Muscle of back (tissue), 3 donors: ENCODE measurements at regions not wholly inside any gene's neighbourhood (a gene's known extent, or its start where the extent isn't known, plus 50 kb on each side); places are given as distances from the start of the nearest gene placed in this dataset.
"Not testable (repeated sequence)": the region's sequence is repeated elsewhere in the genome, so short reads cannot be mapped to it uniquely, and the experiment has no call there.

Source experiments
- DNase-seq, 3 donors: peaks; one replicate each; pipeline versions ENCODE4 v3.0.0 to v3.0.0-alpha.2; 2013

- no peak for DNase-seq
Measured at GRCh38 chr4:81375745-81376144, 96.0 kb downstream of the RASGEF1B start.

GRCh38 chr4:81369886-81370285 is 101.8 kb downstream of the RASGEF1B start:
- DNase-seq = no peak

- DNase-seq = peak; percentile 24 to 49 (median 43)
Measured at GRCh38 chr4:81366779-81367178, 104.9 kb downstream of the RASGEF1B start.

- DNase-seq = peak in 1 of 3 donors; percentile 33
Measured at GRCh38 chr4:81360737-81361136, 111.0 kb downstream of the RASGEF1B start.

- peak in 1 of 3 donors; percentile 37 for DNase-seq
Measured at GRCh38 chr4:81359207-81359606, 112.5 kb downstream of the RASGEF1B start.

- DNase-seq = no peak
Measured at GRCh38 chr4:81358154-81358553, 113.6 kb downstream of the RASGEF1B start.

- peak in 1 of 3 donors; percentile 50 for DNase-seq
Measured at GRCh38 chr4:81356621-81357020, 115.1 kb downstream of the RASGEF1B start.

- no peak for DNase-seq
Measured at GRCh38 chr4:81355136-81355535, 116.6 kb downstream of the RASGEF1B start.

GRCh38 chr4:81353861-81354260 is 117.8 kb downstream of the RASGEF1B start:
- peak in 1 of 3 donors; percentile 21 for DNase-seq

GRCh38 chr4:81352446-81352835 is 119.3 kb downstream of the RASGEF1B start:
- DNase-seq = no peak

GRCh38 chr4:81351654-81352445 is 119.9 kb downstream of the RASGEF1B start:
- peak; percentile 70 to 86 (median 80) for DNase-seq

GRCh38 chr4:81350040-81350439 is 121.7 kb downstream of the RASGEF1B start:
- DNase-seq = no peak

GRCh38 chr4:81348778-81349094 is 123.0 kb downstream of the RASGEF1B start:
- no peak for DNase-seq

- DNase-seq = no peak
Measured at GRCh38 chr4:81348086-81348777, 123.5 kb downstream of the RASGEF1B start.

- no peak for DNase-seq
Measured at GRCh38 chr4:81346719-81347118, 125.0 kb downstream of the RASGEF1B start.

- no peak for DNase-seq
Measured at GRCh38 chr4:81343536-81343935, 128.2 kb downstream of the RASGEF1B start.

- DNase-seq = no peak
Measured at GRCh38 chr4:81343046-81343445, 128.0 kb upstream of the PRKG2 start.

GRCh38 chr4:81337211-81337610 is 122.2 kb upstream of the PRKG2 start:
- no peak for DNase-seq

GRCh38 chr4:81335122-81335912 is 120.3 kb upstream of the PRKG2 start:
- peak in 1 of 3 donors; percentile 5 for DNase-seq

GRCh38 chr4:81330018-81330417 is 115.0 kb upstream of the PRKG2 start:
- no peak for DNase-seq

GRCh38 chr4:81326581-81326980 is 111.6 kb upstream of the PRKG2 start:
- no peak for DNase-seq

GRCh38 chr4:81324594-81324993 is 109.6 kb upstream of the PRKG2 start:
- DNase-seq = not testable (repeated sequence)

GRCh38 chr4:81319657-81320056 is 104.6 kb upstream of the PRKG2 start:
- no peak for DNase-seq
